HG03045 (cell line): ENCODE measurements at regions not wholly inside any gene's neighbourhood (a gene's known extent, or its start where the extent isn't known, plus 50 kb on each side); places are given as distances from the start of the nearest gene placed in this dataset.
A peak's percentile ranks its signal among the peaks of the same experiment; 100 is the strongest.

Source experiments
- ATAC-seq: cut with Tn5 transposase; IDR thresholded peaks from one replicate; pipeline ENCODE4 v1.9.1; 2021; ENCODE audit warnings: mild to moderate bottlenecking, moderate library complexity; ENCODE audit not compliant: unreplicated experiment

- ATAC-seq, result no peak
Measured at GRCh38 chr17:55635253-55635914, 87.3 kb downstream of the TMEM100 start.

- no peak for ATAC-seq
Measured at GRCh38 chr17:55634702-55635101, 88.0 kb downstream of the TMEM100 start.

GRCh38 chr17:55632893-55633292 is 89.8 kb downstream of the TMEM100 start:
- ATAC-seq, result no peak

GRCh38 chr17:55632236-55632635 is 90.4 kb downstream of the TMEM100 start:
- no peak for ATAC-seq

- ATAC-seq, result no peak
Measured at GRCh38 chr17:55629995-55630394, 92.7 kb downstream of the TMEM100 start.

- ATAC-seq, result peak; percentile 60
Measured at GRCh38 chr17:55625521-55625920, 97.1 kb downstream of the TMEM100 start.

GRCh38 chr17:55624772-55625433 is 97.8 kb downstream of the TMEM100 start:
- ATAC-seq, result peak; percentile 66

- no peak for ATAC-seq
Measured at GRCh38 chr17:55622547-55622946, 100.1 kb downstream of the TMEM100 start.

- ATAC-seq, result no peak
Measured at GRCh38 chr17:55620945-55621344, 101.7 kb downstream of the TMEM100 start.

GRCh38 chr17:55620023-55620422 is 102.6 kb downstream of the TMEM100 start:
- ATAC-seq, result no peak

GRCh38 chr17:55617441-55617840 is 105.2 kb downstream of the TMEM100 start:
- no peak for ATAC-seq

- no peak for ATAC-seq
Measured at GRCh38 chr17:55614061-55614460, 102.8 kb upstream of the SMIM36 start.

- no peak for ATAC-seq
Measured at GRCh38 chr17:55612691-55613141, 101.5 kb upstream of the SMIM36 start.

GRCh38 chr17:55607731-55608341 is 96.6 kb upstream of the SMIM36 start:
- no peak for ATAC-seq

- no peak for ATAC-seq
Measured at GRCh38 chr17:55606488-55606815, 95.2 kb upstream of the SMIM36 start.

- ATAC-seq, result no peak
Measured at GRCh38 chr17:55605705-55606487, 94.6 kb upstream of the SMIM36 start.

GRCh38 chr17:55601874-55602364 is 90.7 kb upstream of the SMIM36 start:
- ATAC-seq, result peak; percentile 52

GRCh38 chr17:55598495-55598894 is 87.2 kb upstream of the SMIM36 start:
- ATAC-seq, result no peak

GRCh38 chr17:55588446-55589242 is 77.4 kb upstream of the SMIM36 start:
- ATAC-seq, result no peak

- no peak for ATAC-seq
Measured at GRCh38 chr17:55587608-55588139, 76.4 kb upstream of the SMIM36 start.
